BE2C (cell line): ENCODE measurements at regions not wholly inside any gene's neighbourhood (a gene's known extent, or its start where the extent isn't known, plus 50 kb on each side); places are given as distances from the start of the nearest gene placed in this dataset.

Experiments used
- DNase-seq: peaks from one replicate; pipeline ENCODE4 v3.0.0-alpha.2; 2020
- H3K27me3 ChIP-seq: fragments of 250-450 bp; sonication (Bioruptor Pico); 2 replicates; pipeline ENCODE4 v1.5.1; 2020; ENCODE audit warnings: mild to moderate bottlenecking
- H3K36me3 ChIP-seq: fragments of 250-450 bp; sonication (Bioruptor Pico); 2 replicates; pipeline ENCODE4 v1.5.1; 2020; ENCODE audit warnings: mild to moderate bottlenecking
- H3K4me1 ChIP-seq: fragments of 250-450 bp; sonication (Bioruptor Pico); 2 replicates; pipeline ENCODE4 v1.5.1; 2020
- H3K4me3 ChIP-seq: 2 replicates; pipeline ENCODE4 v1.5.1; 2011; ENCODE audit warnings: low read depth, low read length
- H3K9me3 ChIP-seq: fragments of 250-450 bp; sonication (Bioruptor Pico); 2 replicates; pipeline ENCODE4 v1.5.1; 2020
- TF ChIP-seq, protein P1 (sequence below): IDR thresholded peaks from 2 replicates; pipeline ENCODE4 v1.5.1; 2012; ENCODE audit warnings: mild to moderate bottlenecking, low read depth, low read length

DNA sequence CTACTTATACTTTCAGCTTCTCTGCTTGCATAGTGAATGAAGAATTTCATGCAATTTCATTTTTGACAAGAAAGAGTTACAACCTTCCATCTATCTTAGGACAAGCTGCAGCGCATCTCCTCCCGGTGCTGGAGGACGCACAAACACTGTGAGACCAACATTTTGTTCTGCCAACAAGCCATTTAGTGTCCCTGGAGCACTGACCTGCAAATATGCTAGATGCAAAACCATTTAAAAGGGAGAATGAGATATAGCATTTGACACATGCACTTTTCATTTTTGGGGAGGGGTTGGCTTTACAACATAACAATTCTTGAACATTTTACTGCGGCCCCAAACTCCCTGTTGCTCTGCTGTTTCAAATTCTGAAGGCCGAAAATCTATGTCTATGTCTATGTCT, 127.2 kb upstream of the SLC30A5 start:
- Histone ChIP-seq H3K4me1 (no peaks in the 10 kb centered on the region; the same call in 1 of the 2 replicates), H3K36me3 (no peaks in the 10 kb centered on the region), H3K4me3 (no peak overlapping the region), H3K9me3 (no peaks in the 10 kb centered on the region; the same call in 1 of the 2 replicates), H3K27me3 (no peaks in the 10 kb centered on the region)
- DNase-seq, result no peak
- TF ChIP-seq, protein P1, sequence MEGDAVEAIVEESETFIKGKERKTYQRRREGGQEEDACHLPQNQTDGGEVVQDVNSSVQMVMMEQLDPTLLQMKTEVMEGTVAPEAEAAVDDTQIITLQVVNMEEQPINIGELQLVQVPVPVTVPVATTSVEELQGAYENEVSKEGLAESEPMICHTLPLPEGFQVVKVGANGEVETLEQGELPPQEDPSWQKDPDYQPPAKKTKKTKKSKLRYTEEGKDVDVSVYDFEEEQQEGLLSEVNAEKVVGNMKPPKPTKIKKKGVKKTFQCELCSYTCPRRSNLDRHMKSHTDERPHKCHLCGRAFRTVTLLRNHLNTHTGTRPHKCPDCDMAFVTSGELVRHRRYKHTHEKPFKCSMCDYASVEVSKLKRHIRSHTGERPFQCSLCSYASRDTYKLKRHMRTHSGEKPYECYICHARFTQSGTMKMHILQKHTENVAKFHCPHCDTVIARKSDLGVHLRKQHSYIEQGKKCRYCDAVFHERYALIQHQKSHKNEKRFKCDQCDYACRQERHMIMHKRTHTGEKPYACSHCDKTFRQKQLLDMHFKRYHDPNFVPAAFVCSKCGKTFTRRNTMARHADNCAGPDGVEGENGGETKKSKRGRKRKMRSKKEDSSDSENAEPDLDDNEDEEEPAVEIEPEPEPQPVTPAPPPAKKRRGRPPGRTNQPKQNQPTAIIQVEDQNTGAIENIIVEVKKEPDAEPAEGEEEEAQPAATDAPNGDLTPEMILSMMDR, result no peak

DNA sequence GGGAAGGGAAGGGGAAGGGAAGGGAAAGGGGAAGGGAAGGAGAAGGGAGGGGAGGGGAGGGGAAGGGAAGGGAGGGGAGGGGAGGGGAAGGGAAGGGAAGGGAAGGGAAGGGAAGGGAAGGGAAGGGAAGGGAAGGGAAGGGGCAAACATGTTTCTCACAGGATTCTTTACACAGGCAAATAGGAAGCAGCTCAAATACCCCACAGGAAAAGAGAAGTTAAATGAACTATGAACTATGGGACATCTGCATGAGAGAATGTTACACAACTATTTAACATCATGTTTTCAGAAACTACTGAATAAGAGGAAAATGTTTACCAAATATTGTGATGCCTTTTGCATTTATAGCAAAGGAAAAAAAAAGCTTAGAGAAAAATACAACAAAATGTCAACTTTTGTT, 125.4 kb upstream of the SLC30A5 start:
- H3K9me3 ChIP-seq, result no peaks in the 10 kb centered on the region; the same call in 1 of the 2 replicates
- no peaks in the 10 kb centered on the region for H3K27me3 ChIP-seq
- no peaks in the 10 kb centered on the region for H3K36me3 ChIP-seq
- no peak for DNase-seq
- no peaks in the 10 kb centered on the region for H3K4me1 ChIP-seq
- H3K4me3 ChIP-seq, result no peak overlapping the region
- TF ChIP-seq, protein P1, result no peak

DNA sequence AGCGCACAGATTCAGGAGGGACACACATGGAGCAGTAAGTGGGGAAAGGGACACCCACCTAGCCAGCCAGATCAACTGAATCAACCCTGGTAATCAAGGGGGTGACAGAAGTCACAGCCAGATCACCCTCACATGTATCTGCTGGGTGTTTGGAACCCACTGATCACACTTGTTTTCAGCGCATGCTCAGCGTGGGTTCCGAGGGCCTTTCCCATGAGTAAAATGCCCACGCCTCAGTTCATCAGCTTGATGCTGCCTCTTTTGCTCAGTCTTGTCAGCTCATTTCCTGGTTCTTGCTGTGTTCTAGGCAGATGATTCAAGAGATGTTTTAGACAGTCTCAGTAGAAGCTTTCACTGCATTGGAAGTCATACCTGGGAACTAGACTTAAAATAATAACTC, 123.2 kb upstream of the SLC30A5 start:
- TF ChIP-seq, protein P1, result no peak
- no peaks in the 10 kb centered on the region for H3K4me1 ChIP-seq
- DNase-seq, result no peak
- H3K27me3 ChIP-seq, result no peaks in the 10 kb centered on the region
- no peaks in the 10 kb centered on the region for H3K9me3 ChIP-seq
- no peaks in the 10 kb centered on the region for H3K36me3 ChIP-seq
- H3K4me3 ChIP-seq, result no peak overlapping the region

DNA sequence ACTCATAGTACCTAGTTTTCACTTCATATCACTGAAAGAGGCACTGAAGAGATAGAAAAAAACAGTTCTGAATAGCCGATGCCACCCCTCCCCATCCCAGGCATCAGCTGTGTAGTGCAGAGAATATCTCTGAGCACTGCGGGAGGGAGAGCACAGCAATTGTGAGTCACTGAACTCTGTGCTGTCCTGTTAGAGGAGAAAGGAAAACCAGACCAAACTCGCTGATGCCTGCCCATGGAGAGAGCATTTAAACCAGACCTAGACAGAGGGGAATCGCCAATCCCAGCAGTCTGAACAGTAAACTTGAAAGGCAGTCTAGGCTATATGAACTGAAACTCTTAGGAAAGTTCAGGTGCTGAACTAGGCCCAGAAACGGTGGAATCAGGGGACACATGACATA, 120.1 kb upstream of the SLC30A5 start:
- no peaks in the 10 kb centered on the region for H3K36me3 ChIP-seq
- H3K9me3 ChIP-seq, result no peaks in the 10 kb centered on the region
- H3K27me3 ChIP-seq, result no peaks in the 10 kb centered on the region
- no peak for DNase-seq
- TF ChIP-seq, protein P1, result no peak
- H3K4me1 ChIP-seq, result no peaks in the 10 kb centered on the region
- no peak overlapping the region for H3K4me3 ChIP-seq

DNA sequence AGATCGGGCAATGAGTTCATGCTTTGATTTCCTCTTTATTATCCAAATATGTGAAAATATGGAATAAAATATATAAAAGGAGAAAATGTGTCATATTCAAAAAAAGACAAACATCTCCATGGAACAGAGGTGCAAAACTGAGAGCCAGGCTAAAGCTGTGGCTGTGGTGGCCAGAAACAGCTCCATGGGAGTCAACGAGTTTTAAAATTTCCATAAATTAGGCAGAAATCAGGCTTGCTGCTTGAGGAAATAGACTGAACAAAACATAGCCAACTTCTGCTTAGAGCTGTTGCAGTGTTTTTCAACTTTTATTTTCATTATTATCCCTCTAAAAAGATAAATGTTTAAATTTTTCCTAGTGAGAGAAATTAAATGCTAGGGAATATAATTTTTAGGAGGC, 110.8 kb upstream of the SLC30A5 start:
- TF ChIP-seq, protein P1, result no peak
- no peak for DNase-seq
- Histone ChIP-seq H3K36me3 (no peaks in the 10 kb centered on the region), H3K4me3 (no peak overlapping the region), H3K27me3 (no peaks in the 10 kb centered on the region), H3K9me3 (no peaks in the 10 kb centered on the region), H3K4me1 (no peaks in the 10 kb centered on the region)

DNA sequence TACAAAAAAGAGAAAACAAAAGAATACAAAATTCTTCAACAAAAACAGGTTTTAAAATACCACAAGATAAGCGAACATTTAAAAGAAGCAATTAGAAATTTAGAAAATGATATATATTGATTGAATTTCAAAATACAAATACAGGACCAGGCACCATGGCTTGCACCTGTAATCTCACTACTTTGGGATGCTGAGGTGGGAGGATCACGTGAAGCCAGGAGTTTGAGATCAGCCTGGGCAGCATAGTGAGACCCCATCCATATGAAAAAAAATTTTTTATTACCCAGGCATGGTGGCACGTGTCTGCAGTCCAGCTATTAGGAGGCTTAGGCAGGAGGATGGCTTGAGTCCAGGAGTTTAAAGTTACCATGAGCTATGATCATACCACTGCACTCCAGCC, 109.9 kb upstream of the SLC30A5 start:
- H3K4me3 ChIP-seq, result no peak overlapping the region
- H3K27me3 ChIP-seq, result no peaks in the 10 kb centered on the region
- TF ChIP-seq, protein P1, result no peak
- H3K36me3 ChIP-seq, result no peaks in the 10 kb centered on the region
- H3K4me1 ChIP-seq, result no peaks in the 10 kb centered on the region
- H3K9me3 ChIP-seq, result no peaks in the 10 kb centered on the region
- DNase-seq, result no peak
